HG03060 (cell line): ENCODE measurements at regions not wholly inside any gene's neighbourhood (a gene's known extent, or its start where the extent isn't known, plus 50 kb on each side); places are given as distances from the start of the nearest gene placed in this dataset.
"Not testable (repeated sequence)": the region's sequence is repeated elsewhere in the genome, so short reads cannot be mapped to it uniquely, and the experiment has no call there.

Experiments
- ATAC-seq: cut with Tn5 transposase; IDR thresholded peaks from one replicate; pipeline ENCODE4 v1.9.1; 2021; ENCODE audit warnings: low read depth, moderate number of reproducible peaks; ENCODE audit not compliant: unreplicated experiment

DNA sequence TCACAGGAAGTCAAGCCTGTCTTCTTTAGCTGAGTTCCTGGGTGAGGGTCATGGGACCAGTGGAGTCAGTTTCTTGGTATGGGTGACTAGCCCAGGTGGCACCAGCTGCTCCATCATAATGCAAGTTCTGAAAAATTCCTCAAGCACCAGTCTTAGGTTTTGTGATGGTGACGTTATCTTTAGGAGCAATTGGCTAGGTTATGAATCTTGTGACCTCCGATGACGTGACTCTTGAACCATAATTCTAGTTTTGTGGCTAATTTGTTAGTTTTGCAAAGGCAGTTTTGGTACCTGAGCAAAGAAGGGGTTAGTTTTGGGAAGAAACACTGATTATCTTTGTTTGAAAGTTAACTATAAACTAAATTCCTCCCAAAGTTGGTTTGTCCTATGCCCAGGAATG, 608.4 kb downstream of the VGLL3 start:
- ATAC-seq = no peak

GRCh38 chr3:86381247-86381646, 609.7 kb downstream of the VGLL3 start:
- no peak for ATAC-seq

DNA sequence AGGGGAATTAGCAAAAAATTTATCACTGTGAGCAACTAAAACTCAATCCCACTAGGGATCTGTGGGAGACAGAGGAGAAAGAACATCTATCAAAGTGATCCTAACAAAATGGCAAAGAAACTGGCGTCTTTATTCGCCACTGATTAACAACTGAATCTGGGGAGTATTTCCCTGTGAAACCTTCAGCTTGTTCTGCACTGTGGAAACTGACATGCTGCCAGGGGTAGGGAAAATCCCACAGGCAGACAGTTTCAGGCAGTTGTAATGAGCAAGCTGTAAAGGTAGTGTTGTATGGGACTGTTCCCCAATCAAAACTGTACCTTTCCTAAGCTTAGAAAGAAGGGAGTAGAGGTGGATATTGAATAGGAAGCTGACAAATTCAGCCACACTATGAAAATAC, 611.7 kb downstream of the VGLL3 start:
- no peak for ATAC-seq

DNA sequence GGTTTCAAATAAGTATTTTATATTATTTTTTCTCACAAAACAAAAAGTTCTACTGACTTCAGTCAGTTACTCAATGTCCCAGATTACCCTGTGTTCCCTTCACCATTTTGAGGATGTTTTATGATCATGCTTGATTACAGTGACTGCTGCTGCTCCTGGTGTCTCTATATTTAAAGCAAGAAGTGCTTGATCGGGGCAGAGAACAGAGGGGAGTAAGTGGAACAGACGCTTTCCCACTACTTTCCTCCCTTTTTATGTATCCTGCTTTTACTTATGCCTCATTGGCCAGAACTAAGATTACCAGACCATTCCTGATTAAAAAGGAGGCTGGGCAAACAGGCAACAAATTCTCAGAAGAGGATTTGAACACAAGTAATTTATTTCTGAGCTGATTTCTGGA, 612.1 kb downstream of the VGLL3 start:
- no peak for ATAC-seq

- not testable (repeated sequence) for ATAC-seq
These were observed 655.4 kb downstream of the VGLL3 start for GRCh38 chr3:86335566-86335965.

DNA sequence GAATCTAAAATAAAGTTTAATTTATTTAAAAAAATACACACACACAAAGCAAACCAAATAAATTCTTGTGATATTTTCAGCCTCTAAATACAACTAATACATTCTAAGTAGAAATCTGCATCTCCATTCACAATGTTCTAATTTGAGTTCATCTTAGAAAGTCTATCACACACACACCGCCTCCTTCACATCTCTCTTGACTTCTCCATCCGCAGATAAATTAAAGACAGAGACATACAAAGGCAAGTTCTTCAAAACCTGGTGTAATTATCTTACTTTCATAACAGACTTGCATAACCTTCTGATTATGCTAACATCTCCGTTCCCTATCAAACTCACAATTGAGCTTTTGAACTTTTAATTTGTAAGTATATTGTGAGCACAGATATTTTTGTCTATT, 657.3 kb downstream of the VGLL3 start:
- ATAC-seq = no peak

DNA sequence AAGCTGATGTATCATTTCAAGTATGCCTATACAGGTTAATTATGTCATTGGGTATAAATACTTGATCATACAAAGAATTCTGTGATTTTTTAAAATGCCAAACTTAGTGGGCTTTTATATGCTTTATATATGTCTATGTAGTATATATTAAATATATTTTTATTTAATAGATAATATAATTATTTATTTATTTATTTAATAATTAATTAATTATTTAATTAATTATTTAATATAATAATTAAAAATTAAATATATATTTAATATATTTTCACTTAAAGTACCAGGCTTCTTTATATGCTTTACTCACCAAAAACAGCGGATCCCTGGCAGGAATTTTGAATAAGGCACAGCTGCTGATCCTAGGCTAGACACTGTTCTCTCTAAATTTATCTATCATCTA, 687.0 kb downstream of the VGLL3 start:
- no peak for ATAC-seq

- ATAC-seq = no peak
These were observed 708.7 kb downstream of the VGLL3 start for GRCh38 chr3:86282106-86282787.

DNA sequence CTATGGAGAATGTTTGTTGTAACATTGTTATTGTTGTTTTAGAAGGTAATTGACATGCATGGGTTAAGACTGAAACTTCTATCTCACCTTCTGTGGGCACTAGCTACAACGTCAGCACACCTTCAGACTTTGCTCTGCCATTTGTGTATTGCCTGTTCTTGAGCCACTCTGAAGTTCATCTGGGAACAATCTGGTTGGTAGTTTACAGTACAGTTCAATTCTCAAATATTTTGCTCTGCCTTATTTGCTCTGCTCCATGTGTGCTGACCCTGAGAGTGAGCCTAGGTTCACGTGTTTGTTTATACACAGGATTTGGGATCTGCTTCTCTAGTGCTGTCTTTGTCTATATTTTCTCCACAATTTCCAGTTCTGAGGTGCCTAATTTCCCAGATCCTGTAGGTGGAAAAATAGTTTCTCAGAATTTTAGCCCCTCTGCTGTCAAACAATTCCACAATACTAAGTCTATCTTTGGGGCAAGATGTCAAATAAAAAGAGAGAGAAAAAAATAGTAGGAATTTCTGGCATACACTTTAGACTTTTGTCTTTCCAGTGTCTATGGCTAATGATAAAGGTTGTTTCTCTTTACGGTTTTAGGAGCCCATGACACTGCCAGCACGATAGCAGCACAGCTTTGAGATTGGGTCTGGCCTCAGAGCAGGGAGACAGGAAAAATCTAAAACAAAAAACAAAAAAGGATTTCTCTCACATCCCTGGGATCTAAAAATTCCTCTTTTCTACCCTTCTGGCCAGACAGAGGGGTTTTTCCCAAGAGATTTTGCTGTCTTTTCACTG, 721.4 kb downstream of the VGLL3 start:
- no peak for ATAC-seq

DNA sequence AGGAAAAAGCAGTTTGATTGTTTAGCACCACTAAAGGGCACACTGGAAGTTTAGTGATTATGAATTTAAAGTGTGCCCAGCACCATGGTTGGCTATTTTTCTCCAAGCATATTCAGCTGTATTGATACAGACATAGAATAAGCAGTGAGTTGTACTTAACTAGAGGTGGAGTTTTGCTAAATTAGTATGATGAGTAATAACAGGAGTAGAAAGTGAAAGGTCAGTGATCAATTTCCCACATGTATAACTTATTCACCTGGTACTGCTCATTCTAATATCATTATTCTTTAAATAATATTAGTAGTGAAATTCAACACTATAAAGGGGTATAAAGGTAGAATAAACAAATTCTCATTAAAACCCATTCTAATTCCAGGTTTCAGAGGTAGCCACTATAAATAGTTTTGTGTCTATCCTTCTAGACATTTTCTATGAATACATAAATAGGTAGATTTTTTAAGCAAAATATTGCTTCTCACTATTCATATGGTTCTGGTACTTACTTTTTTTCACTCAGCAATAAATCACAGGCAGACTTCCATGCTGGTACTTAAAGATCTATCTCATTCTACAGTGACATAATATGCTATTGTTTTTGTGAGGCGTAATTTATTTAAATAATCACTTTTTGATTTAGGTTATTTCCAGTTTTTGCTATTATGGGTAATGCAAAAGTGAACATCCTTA, 732.9 kb downstream of the VGLL3 start:
- peak; percentile 87 for ATAC-seq

- ATAC-seq = no peak
These were observed 736.5 kb downstream of the VGLL3 start for GRCh38 chr3:86254480-86254879.

DNA sequence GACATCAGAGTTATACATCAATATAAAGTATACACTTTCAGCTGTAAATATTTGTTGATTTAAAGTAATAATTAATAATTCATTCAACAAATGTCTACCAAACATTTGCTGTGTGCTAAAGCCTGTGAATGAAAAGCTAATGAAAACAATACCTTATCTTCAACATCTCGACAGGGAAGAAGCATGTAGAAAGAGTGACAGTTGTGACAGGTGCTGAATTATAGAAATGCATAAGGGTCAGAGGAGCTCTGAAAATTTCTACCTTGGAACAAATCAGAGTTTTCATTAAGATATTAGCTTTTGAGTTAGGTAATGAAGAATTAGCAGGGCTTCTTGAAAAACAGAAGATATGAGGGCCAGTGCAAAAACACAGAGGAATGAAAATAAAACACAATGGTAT, 739.2 kb downstream of the VGLL3 start:
- no peak for ATAC-seq

DNA sequence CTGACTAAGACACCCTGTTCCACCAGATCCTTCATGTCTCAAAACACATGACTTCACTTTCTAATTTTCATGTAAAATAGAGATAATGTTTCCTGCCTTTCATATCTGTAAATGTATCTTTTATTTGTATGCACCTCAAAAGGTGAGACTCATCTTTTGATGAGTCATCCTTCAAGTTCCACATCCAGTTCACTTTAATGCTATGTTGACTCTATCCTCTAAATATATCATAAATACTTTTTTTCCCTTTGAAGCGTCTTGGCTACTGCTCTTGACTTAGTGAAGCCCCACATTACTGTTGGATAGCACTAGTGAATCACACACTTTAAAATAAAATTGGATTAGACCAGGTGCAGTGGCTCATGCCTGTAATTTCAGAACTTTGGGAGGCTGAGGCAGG, 741.1 kb downstream of the VGLL3 start:
- ATAC-seq = no peak

DNA sequence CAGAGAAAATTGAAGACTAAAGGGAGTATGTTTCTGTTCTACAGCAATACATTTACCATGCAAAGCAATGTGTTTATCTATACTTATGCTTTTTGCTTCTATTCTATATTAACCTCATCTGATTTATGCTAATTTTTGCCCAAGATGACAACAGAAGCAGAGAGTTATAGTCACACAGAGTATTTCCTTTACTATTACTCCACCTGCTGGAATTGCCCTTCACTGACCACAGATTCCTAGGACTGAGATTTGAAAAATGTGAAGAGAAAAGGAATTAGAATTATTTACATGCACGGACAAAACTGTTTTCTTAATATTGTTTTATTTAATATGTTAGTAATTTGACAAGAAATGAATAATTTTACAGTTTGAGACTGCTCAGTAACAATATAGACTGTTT, 745.6 kb downstream of the VGLL3 start:
- ATAC-seq = no peak

DNA sequence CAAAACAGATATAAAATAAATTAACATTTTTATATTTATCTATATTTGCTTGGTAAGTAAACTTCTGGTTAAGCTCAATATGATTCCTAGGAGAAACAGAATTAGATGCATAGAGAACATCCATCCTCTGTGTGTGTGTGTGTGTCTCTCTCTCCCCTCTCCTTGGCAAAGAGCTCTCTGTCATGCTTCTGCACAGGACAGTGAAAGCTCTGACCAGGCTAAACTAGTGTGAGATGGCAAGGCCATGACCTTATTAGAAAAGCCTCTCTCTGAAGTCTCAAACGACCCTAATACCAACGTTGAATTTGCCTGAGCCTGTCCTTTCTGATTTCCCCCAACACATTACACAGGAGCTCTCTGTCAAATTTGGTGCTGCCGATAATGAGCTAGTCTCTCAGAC, 746.0 kb downstream of the VGLL3 start:
- no peak for ATAC-seq

GRCh38 chr3:86239946-86240345, 751.0 kb downstream of the VGLL3 start:
- no peak for ATAC-seq

GRCh38 chr3:86234506-86235254, 756.3 kb downstream of the VGLL3 start:
- no peak for ATAC-seq

DNA sequence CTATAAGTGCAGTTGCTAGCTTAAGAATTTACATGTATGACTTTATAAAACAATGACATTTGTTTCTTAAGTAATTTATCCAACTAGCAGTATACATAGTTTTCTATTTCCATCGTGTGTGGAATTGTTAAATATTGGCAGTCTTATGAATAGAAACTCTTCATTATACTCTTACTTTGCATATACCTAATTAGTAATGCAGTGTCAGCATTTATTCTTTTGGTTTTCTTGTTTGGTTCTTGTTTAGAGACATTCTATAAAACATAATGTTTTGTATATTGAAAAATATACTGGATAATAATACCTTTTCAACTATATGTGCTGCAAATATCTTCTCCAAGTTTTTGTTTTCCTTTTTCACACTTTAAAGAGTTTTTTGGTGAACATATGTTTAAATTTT, 760.2 kb downstream of the VGLL3 start:
- no peak for ATAC-seq

DNA sequence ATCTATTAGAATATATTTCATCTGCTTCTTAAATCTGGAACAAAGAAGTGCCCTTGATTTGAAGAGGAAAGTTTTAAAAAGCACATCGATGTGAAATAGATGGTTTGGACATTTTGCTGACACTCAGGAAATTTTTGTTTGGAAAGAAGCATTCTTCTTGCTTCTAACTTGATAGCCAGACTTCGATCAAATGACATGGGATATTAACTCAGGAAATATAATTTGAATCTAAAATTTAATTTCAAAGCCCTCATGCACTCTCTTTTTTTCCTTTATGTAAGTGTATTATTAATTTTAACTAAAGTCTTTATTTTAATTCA, 761.2 kb downstream of the VGLL3 start:
- ATAC-seq = no peak

DNA sequence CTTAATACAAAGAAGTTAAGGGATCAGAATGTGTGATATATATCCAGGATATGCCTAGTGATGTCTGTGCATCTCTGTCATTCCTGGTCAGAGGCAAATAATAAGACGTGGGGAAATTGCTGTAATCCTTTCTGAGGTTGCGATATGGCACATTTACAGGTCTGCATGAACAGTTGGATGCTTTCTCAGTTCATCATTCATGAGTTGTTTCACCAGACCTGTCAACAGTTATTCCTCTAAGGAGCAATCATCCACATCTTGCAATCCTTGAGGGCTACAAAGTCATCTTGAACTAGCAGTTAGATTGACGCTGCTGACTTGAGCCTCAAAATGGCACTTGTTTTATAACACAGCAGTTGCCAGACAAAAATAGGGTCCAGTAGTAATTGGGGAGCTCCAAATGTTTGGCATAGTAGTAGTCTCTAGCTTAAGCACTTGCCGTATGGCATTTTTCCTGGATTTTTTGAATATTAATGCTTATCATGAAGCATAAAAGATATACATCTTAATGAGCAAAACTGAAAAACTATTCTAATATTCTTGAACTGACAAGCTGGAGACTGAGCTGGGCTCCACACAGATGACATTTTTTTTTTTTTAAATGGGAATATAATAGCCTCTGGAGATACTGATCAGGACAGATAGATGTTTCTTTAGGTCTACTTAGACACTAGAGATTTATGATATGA, 761.7 kb downstream of the VGLL3 start:
- ATAC-seq = no peak

DNA sequence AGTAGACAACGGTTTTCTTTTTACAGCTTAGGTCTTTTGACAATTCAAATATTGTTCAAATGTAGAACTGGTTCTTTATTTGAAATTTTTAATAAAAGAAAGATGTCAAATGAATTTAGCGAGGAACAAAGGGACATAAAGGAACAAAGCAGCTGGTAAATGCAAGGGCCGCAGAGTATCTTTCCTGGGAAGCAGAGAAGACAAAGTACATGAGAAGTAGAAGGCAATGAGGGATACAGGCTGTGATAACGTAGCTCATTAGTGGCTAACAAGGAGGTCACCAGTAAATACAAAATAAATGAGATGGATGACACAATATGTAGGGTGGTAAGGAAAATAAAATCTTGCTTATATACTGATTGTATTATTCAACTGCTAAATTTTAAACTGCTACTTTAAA, 762.8 kb downstream of the VGLL3 start:
- ATAC-seq = no peak
